Coronary artery (tissue), 2 donors: ENCODE measurements at regions not wholly inside any gene's neighbourhood (a gene's known extent, or its start where the extent isn't known, plus 50 kb on each side); places are given as distances from the start of the nearest gene placed in this dataset.

Source experiments
- DNase-seq: peaks from one replicate; pipeline ENCODE4 v3.0.0-alpha.2; 2017; ENCODE audit warnings: low spot score
- H3K27ac ChIP-seq, 2 donors: fragments of 200-600 bp; sonication (generic); one replicate each; pipeline ENCODE4 v1.5.1; 2016 to 2019
- H3K4me3 ChIP-seq: fragments of 200-600 bp; sonication (generic); 2 replicates; pipeline ENCODE4 v1.5.1; 2016; ENCODE audit warnings: mild to moderate bottlenecking, moderate library complexity
- CTCF ChIP-seq: fragments of 200-600 bp; sonication (generic); IDR thresholded peaks from one replicate; pipeline ENCODE4 v1.5.1; 2019; ENCODE audit warnings: antibody characterized with exemption

GRCh38 chr11:70604221-70604620 is 205.9 kb downstream of the CTTN start:
- TF ChIP-seq CTCF, result no peak
- no peak for DNase-seq
- Histone ChIP-seq H3K27ac (no peak overlapping the region), H3K4me3 (no peak overlapping the region)

GRCh38 chr11:70604630-70605467 is 206.5 kb downstream of the CTTN start:
- no peak overlapping the region for H3K4me3 ChIP-seq

GRCh38 chr11:70605468-70605815 is 207.1 kb downstream of the CTTN start:
- TF ChIP-seq CTCF, result no peak
- no peak overlapping the region for H3K4me3 ChIP-seq
- H3K27ac ChIP-seq, result no peak overlapping the region
- no peak for DNase-seq

More at GRCh38 chr11:70604630-70605467, 206.5 kb downstream of the CTTN start:
- no peak overlapping the region for H3K27ac ChIP-seq
- no peak for TF ChIP-seq CTCF
- DNase-seq, result no peak

- TF ChIP-seq CTCF, result no peak
- no peak overlapping the region for H3K4me3 ChIP-seq
- no peak overlapping the region for H3K27ac ChIP-seq
- no peak for DNase-seq
These were observed 207.5 kb downstream of the CTTN start for GRCh38 chr11:70605846-70606245.

DNA sequence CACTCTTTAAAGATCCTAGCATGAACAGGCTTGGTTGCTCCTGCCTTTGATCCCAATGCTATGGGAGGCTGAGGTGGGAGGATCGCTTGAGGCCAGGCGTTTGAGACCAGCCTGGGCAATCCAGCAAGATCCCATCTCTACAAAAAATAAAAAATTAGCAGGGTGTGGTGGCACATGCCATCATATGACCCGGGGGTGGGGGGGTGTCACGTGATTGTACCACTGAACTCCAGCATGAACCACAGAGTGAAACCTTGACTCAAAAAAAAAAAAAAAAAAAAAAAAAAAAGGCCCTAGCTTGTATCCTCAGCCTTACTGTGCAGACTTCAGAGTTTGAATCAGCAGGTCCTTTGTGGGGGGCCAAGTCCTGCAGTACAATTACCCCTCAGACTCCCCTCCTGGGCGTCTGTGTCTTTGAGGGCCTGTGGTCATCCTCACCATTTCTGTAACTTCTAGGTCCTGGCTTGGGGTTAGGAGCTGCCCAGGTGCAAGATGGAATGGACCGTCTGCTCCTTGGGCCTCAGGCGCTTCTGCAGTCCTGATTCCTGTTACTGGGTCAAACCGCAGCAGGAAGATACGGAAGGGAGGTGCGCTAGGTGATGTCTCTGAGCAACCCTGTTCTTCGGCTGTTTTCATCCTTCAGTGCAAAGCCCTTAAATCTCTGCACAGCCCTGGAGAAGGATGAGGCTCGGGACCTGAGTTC is 208.1 kb downstream of the CTTN start:
- Histone ChIP-seq H3K4me3 (no peak overlapping the region), H3K27ac (no peak overlapping the region)
- no peak for TF ChIP-seq CTCF
- DNase-seq, result no peak

- Histone ChIP-seq H3K4me3 (no peak overlapping the region), H3K27ac (no peak overlapping the region)
- DNase-seq, result no peak
- no peak for TF ChIP-seq CTCF
These were observed 208.6 kb downstream of the CTTN start for GRCh38 chr11:70606951-70607330.

DNA sequence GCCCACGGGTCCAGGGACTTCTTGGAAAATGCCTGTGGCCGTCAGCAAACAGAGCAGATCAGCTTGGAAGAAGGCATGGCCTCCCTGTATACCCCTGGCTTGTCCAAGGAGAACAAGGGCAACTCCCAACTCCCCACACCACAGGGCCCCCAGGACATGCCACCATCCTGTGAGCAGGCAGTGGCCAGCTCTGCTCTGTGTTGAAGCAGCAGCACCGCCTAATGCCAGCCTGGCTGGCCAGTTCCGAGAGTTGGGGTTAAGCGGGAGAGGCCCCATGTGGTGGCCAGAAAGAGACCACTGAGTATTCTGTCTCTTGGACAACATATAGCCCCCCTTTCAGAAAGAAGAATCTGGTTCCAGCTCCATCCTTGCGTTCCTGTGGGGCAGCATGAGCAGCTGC is 209.2 kb downstream of the CTTN start:
- DNase-seq, result no peak
- TF ChIP-seq CTCF, result no peak
- Histone ChIP-seq H3K27ac (no peak overlapping the region), H3K4me3 (no peak overlapping the region)
